Spinal cord (tissue), 10 donors: ENCODE measurements at regions not wholly inside any gene's neighbourhood (a gene's known extent, or its start where the extent isn't known, plus 50 kb on each side); places are given as distances from the start of the nearest gene placed in this dataset. TPM values are rescaled to one million over a fixed set of nuclear protein-coding genes. Genes with fewer than 3 reads are reported as not detected.

ENCODE experiments used
- DNase-seq, 6 donors: peaks; one replicate each; pipeline versions ENCODE4 v3.0.0 to v3.0.0-alpha.2; 2013 to 2015; ENCODE audit warnings: low spot score in 6 of 6, low read depth in 4 of 6
- H3K27ac ChIP-seq: one replicate; pipeline ENCODE4 v1.5.1; 2013; ENCODE audit warnings: low read depth, low read length, control low read depth
- H3K27me3 ChIP-seq: one replicate; pipeline ENCODE4 v1.6.1; 2013; ENCODE audit warnings: low read length; ENCODE audit not compliant: control insufficient read depth, insufficient read depth
- H3K36me3 ChIP-seq: one replicate; pipeline ENCODE4 v1.6.1; 2013; ENCODE audit warnings: low read length; ENCODE audit not compliant: control insufficient read depth, insufficient read depth
- H3K4me1 ChIP-seq: one replicate; pipeline ENCODE4 v1.6.1; 2013; ENCODE audit warnings: low read length; ENCODE audit not compliant: control insufficient read depth, insufficient read depth
- H3K4me3 ChIP-seq: one replicate; pipeline ENCODE4 v1.5.1; 2013; ENCODE audit warnings: low read depth, low read length, control low read depth
- H3K9me3 ChIP-seq: one replicate; pipeline ENCODE4 v1.6.1; 2013; ENCODE audit warnings: low read length; ENCODE audit not compliant: control insufficient read depth, insufficient read depth
- WGBS: methylation state at CpG from one replicate; pipeline ENCODE4 v1.1.5; 2013; ENCODE audit warnings: missing lambda C conversion rate; ENCODE audit not compliant: insufficient coverage; 5-methylcytosine and 5-hydroxymethylcytosine counted together
- small RNA-seq: library from RNA; depleted of rRNA; stranded (forward); fragments of <200 nt; gene quantifications from one replicate; pipeline ENCODE3, GENCODE V24; 2014; ENCODE audit warnings: low replicate concordance
- donor health status: healthy.

- Histone ChIP-seq H3K9me3 (peaks cover 6% of the 10 kb centered on the region), H3K36me3 (no peaks in the 10 kb centered on the region), H3K4me3 (no peak overlapping the region), H3K4me1 (no peaks in the 10 kb centered on the region), H3K27me3 (no peaks in the 10 kb centered on the region), H3K27ac (no peak overlapping the region)
- DNase-seq, result no peak
- no CpG with 5 or more reads among the region's 1 CpG for WGBS
These were observed 100.5 kb upstream of the FGF10 start for GRCh38 chr5:44489759-44490158.

- H3K27me3 ChIP-seq, result no peaks in the 10 kb centered on the region
- no peaks in the 10 kb centered on the region for H3K9me3 ChIP-seq
- DNase-seq, result no peak
- H3K4me3 ChIP-seq, result no peak overlapping the region
- H3K4me1 ChIP-seq, result no peaks in the 10 kb centered on the region
- H3K36me3 ChIP-seq, result no peaks in the 10 kb centered on the region
- no CpG with 5 or more reads among the region's 1 CpG for WGBS
- no peak overlapping the region for H3K27ac ChIP-seq
These were observed 97.4 kb upstream of the FGF10 start for GRCh38 chr5:44486591-44486990.

- Histone ChIP-seq H3K27ac (no peak overlapping the region), H3K4me3 (no peak overlapping the region), H3K36me3 (no peaks in the 10 kb centered on the region), H3K27me3 (no peaks in the 10 kb centered on the region), H3K4me1 (no peaks in the 10 kb centered on the region), H3K9me3 (no peaks in the 10 kb centered on the region)
- 93% methylated on average over 3 of the region's 4 CpGs for WGBS
- no peak for DNase-seq
These were observed 64.8 kb upstream of the FGF10 start for GRCh38 chr5:44454002-44454401.

GRCh38 chr5:44446399-44446798 lies 57.2 kb upstream of the FGF10 start:
- peaks cover 1% of the 10 kb centered on the region for H3K9me3 ChIP-seq

GRCh38 chr5:44443172-44443571 lies 54.0 kb upstream of the FGF10 start:
- Histone ChIP-seq H3K27me3 (no peaks in the 10 kb centered on the region), H3K4me1 (no peaks in the 10 kb centered on the region), H3K9me3 (peaks cover 1% of the 10 kb centered on the region), H3K36me3 (no peaks in the 10 kb centered on the region), H3K27ac (no peak overlapping the region), H3K4me3 (no peak overlapping the region)
- 80% methylated on average over 1 of the region's 2 CpGs for WGBS
- DNase-seq, result no peak

More at GRCh38 chr5:44446399-44446798, 57.2 kb upstream of the FGF10 start:
- no peaks in the 10 kb centered on the region for H3K4me1 ChIP-seq
- H3K36me3 ChIP-seq, result no peaks in the 10 kb centered on the region
- H3K4me3 ChIP-seq, result no peak overlapping the region
- H3K27me3 ChIP-seq, result no peaks in the 10 kb centered on the region
- H3K27ac ChIP-seq, result no peak overlapping the region
- DNase-seq, result no peak

GRCh38 chr5:44441460-44441859 lies 52.2 kb upstream of the FGF10 start:
- DNase-seq, result no peak
- H3K9me3 ChIP-seq, result peaks cover 1% of the 10 kb centered on the region
- H3K36me3 ChIP-seq, result no peaks in the 10 kb centered on the region
- H3K27ac ChIP-seq, result no peak overlapping the region
- H3K4me3 ChIP-seq, result no peak overlapping the region
- H3K4me1 ChIP-seq, result no peaks in the 10 kb centered on the region
- no peaks in the 10 kb centered on the region for H3K27me3 ChIP-seq

GRCh38 chr5:44440186-44440585 lies 51.0 kb upstream of the FGF10 start:
- DNase-seq, result no peak
- Histone ChIP-seq H3K4me1 (no peaks in the 10 kb centered on the region), H3K9me3 (peaks cover 1% of the 10 kb centered on the region), H3K27ac (no peak overlapping the region), H3K36me3 (no peaks in the 10 kb centered on the region), H3K4me3 (no peak overlapping the region), H3K27me3 (no peaks in the 10 kb centered on the region)

Small RNAs in the stretch of these regions (small RNA-seq; reads per million reads assigned to genes)
- gene RN7SL383P, result not detected
